IPS-18a (cell line): ENCODE measurements at regions not wholly inside any gene's neighbourhood (a gene's known extent, or its start where the extent isn't known, plus 50 kb on each side); places are given as distances from the start of the nearest gene placed in this dataset.

Source experiments
- H3K27ac ChIP-seq: one replicate; pipeline ENCODE4 v1.5.1; 2013; ENCODE audit warnings: low read length
- H3K27me3 ChIP-seq: one replicate; pipeline ENCODE4 v1.6.1; 2013; ENCODE audit warnings: mild to moderate bottlenecking, low read length; ENCODE audit not compliant: control insufficient read depth, insufficient read depth
- H3K36me3 ChIP-seq: one replicate; pipeline ENCODE4 v1.6.1; 2013; ENCODE audit warnings: low read depth, low read length; ENCODE audit not compliant: control insufficient read depth
- H3K4me1 ChIP-seq: one replicate; pipeline ENCODE4 v1.6.1; 2013; ENCODE audit warnings: low read depth, low read length; ENCODE audit not compliant: control insufficient read depth
- H3K4me3 ChIP-seq: one replicate; pipeline ENCODE4 v1.5.1; 2013; ENCODE audit warnings: low read length
- H3K9ac ChIP-seq: one replicate; pipeline ENCODE4 v1.6.1; 2013; ENCODE audit warnings: mild to moderate bottlenecking, low read length, moderate library complexity
- H3K9me3 ChIP-seq: one replicate; pipeline ENCODE4 v1.6.1; 2013; ENCODE audit warnings: low read depth, low read length; ENCODE audit not compliant: control insufficient read depth

GRCh38 chr12:19779395-19780056 lies 340.2 kb downstream of the AEBP2 start:
- Histone ChIP-seq H3K4me1 (peaks cover 7% of the 10 kb centered on the region), H3K9ac (no peak overlapping the region), H3K27me3 (no peaks in the 10 kb centered on the region), H3K27ac (no peak overlapping the region), H3K36me3 (no peaks in the 10 kb centered on the region), H3K9me3 (no peaks in the 10 kb centered on the region), H3K4me3 (no peak overlapping the region)

DNA sequence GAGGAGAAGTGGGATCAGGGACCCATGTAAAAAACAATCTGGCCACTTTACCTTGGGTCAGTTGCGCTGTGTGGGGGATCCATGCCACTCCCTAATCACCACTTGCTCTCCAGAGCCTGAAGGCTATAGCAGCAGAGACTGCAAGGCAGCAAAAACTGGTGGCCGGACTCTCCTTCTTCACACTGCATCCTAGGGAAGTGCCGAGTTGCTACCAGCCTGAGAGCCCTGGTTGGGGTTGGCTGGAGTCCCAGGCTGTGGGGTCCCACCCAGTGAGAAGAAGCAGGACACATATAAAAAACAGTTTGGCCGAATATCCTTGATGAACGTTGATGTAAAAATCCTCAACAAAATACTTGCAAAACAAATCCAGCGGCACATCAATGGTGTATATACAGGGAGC lies 341.2 kb downstream of the AEBP2 start:
- H3K9me3 ChIP-seq, result no peaks in the 10 kb centered on the region
- H3K27me3 ChIP-seq, result no peaks in the 10 kb centered on the region
- H3K36me3 ChIP-seq, result no peaks in the 10 kb centered on the region
- no peak overlapping the region for H3K4me3 ChIP-seq
- H3K4me1 ChIP-seq, result peaks cover 7% of the 10 kb centered on the region
- no peak overlapping the region for H3K27ac ChIP-seq
- H3K9ac ChIP-seq, result no peak overlapping the region

GRCh38 chr12:19783547-19784444 lies 344.5 kb downstream of the AEBP2 start:
- H3K27me3 ChIP-seq, result no peaks in the 10 kb centered on the region
- H3K9me3 ChIP-seq, result no peaks in the 10 kb centered on the region
- no peak overlapping the region for H3K27ac ChIP-seq
- no peaks in the 10 kb centered on the region for H3K36me3 ChIP-seq
- peaks cover 5% of the 10 kb centered on the region for H3K4me1 ChIP-seq
- peak overlapping the region; percentile 15 for H3K4me3 ChIP-seq
- no peak overlapping the region for H3K9ac ChIP-seq

GRCh38 chr12:19792028-19792427 lies 352.7 kb downstream of the AEBP2 start:
- Histone ChIP-seq H3K27me3 (no peaks in the 10 kb centered on the region), H3K9ac (no peak overlapping the region), H3K4me1 (no peaks in the 10 kb centered on the region), H3K9me3 (no peaks in the 10 kb centered on the region), H3K27ac (no peak overlapping the region), H3K4me3 (no peak overlapping the region), H3K36me3 (no peaks in the 10 kb centered on the region)

GRCh38 chr12:19794116-19794515 lies 354.8 kb downstream of the AEBP2 start:
- Histone ChIP-seq H3K27ac (no peak overlapping the region), H3K9ac (no peak overlapping the region), H3K36me3 (no peaks in the 10 kb centered on the region), H3K4me1 (no peaks in the 10 kb centered on the region), H3K4me3 (no peak overlapping the region), H3K27me3 (no peaks in the 10 kb centered on the region), H3K9me3 (no peaks in the 10 kb centered on the region)

- Histone ChIP-seq H3K27me3 (no peaks in the 10 kb centered on the region), H3K9ac (no peak overlapping the region), H3K36me3 (no peaks in the 10 kb centered on the region)
These were observed 359.9 kb downstream of the AEBP2 start for GRCh38 chr12:19799216-19799615.

GRCh38 chr12:19799895-19800602 lies 360.8 kb downstream of the AEBP2 start:
- Histone ChIP-seq H3K9ac (no peak overlapping the region), H3K9me3 (no peaks in the 10 kb centered on the region), H3K27ac (no peak overlapping the region), H3K36me3 (no peaks in the 10 kb centered on the region), H3K4me1 (no peaks in the 10 kb centered on the region), H3K27me3 (no peaks in the 10 kb centered on the region), H3K4me3 (no peak overlapping the region)

More at GRCh38 chr12:19799216-19799615, 359.9 kb downstream of the AEBP2 start:
- no peak overlapping the region for H3K27ac ChIP-seq
- no peak overlapping the region for H3K4me3 ChIP-seq
- H3K9me3 ChIP-seq, result no peaks in the 10 kb centered on the region
- H3K4me1 ChIP-seq, result no peaks in the 10 kb centered on the region

DNA sequence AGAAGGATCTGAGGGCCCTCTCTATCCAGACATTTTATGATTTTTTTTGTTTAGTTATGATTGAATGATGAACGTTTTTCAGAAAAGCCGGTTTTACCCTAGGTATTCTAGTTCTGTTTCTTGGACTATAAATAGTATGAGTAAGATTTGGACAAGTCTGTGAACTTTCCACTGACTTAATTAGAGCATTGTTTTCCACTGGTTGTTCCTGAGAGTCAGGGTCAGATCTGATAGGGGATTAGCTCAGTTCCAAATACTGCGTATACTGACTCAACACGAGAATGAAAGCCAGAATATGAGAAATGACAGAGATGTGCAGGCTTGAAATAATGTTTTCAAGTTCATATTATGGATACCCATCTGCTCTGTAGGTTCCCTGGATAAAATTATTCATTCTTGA lies 361.6 kb downstream of the AEBP2 start:
- H3K27ac ChIP-seq, result no peak overlapping the region
- no peak overlapping the region for H3K9ac ChIP-seq
- H3K4me1 ChIP-seq, result no peaks in the 10 kb centered on the region
- H3K9me3 ChIP-seq, result no peaks in the 10 kb centered on the region
- H3K27me3 ChIP-seq, result no peaks in the 10 kb centered on the region
- no peaks in the 10 kb centered on the region for H3K36me3 ChIP-seq
- no peak overlapping the region for H3K4me3 ChIP-seq

- Histone ChIP-seq H3K27me3 (no peaks in the 10 kb centered on the region), H3K4me3 (no peak overlapping the region), H3K9me3 (no peaks in the 10 kb centered on the region), H3K36me3 (no peaks in the 10 kb centered on the region), H3K27ac (no peak overlapping the region), H3K4me1 (no peaks in the 10 kb centered on the region), H3K9ac (no peak overlapping the region)
These were observed 362.6 kb downstream of the AEBP2 start for GRCh38 chr12:19801941-19802340.

DNA sequence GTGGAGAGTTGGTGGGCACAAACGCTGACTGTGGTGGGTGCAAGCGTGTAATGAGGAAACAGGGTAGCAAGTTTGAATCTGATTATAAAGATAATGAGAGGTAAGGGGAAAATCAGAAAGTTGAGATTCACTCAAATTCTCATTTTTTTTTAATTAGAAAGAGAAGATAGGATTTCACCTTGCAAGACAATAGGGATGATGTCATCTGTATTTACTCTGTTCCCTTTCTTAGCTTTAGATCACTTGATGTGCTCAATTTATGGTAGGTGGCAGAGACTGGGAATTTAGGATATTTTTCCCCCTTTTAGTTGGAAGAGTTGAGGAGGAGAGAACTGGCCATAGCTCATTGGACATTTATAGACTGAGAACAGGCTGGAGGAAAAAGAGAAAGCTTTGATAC lies 363.6 kb downstream of the AEBP2 start:
- H3K27ac ChIP-seq, result no peak overlapping the region
- H3K9ac ChIP-seq, result no peak overlapping the region
- H3K9me3 ChIP-seq, result no peaks in the 10 kb centered on the region
- H3K27me3 ChIP-seq, result no peaks in the 10 kb centered on the region
- H3K4me1 ChIP-seq, result no peaks in the 10 kb centered on the region
- H3K36me3 ChIP-seq, result no peaks in the 10 kb centered on the region
- no peak overlapping the region for H3K4me3 ChIP-seq

DNA sequence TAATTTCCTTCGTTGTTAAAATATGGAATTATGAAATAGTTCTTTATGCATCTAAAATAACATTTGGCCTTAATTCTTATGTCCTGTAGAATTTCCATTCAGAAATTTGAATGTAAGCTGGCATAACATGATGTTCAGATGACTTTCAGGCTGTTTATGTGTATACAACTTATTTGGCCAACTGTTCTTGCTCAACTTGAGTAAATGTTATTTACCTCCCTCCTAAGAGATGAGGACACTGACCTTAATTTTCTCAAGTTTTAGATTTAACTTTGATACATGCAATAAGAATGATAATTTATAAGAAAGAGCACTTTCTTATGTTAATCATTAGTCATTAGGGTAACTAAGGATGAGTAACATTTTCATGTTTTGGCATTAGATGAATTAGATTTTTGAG lies 365.4 kb downstream of the AEBP2 start:
- no peaks in the 10 kb centered on the region for H3K4me1 ChIP-seq
- no peaks in the 10 kb centered on the region for H3K36me3 ChIP-seq
- H3K9me3 ChIP-seq, result no peaks in the 10 kb centered on the region
- no peak overlapping the region for H3K4me3 ChIP-seq
- H3K27ac ChIP-seq, result no peak overlapping the region
- no peak overlapping the region for H3K9ac ChIP-seq
- H3K27me3 ChIP-seq, result no peaks in the 10 kb centered on the region
